AG04449 (cell line): ENCODE measurements at regions not wholly inside any gene's neighbourhood (a gene's known extent, or its start where the extent isn't known, plus 50 kb on each side); places are given as distances from the start of the nearest gene placed in this dataset.

Experiments
- CTCF ChIA-PET: fragments of 350-600 bp; formaldehyde crosslinking; extraction: SDS; loops from one replicate; lab custom pipeline; 2021; ENCODE audit warnings: antibody characterized with exemption; lab: Yijun Ruan, JAX
- POLR2A ChIA-PET: fragments of 400-600, 350-600 bp; formaldehyde crosslinking; extraction: SDS; loops from one replicate; lab custom pipeline; 2020; ENCODE audit warnings: antibody characterized with exemption, inconsistent platforms; lab: Yijun Ruan, JAX
- DNase-seq: peaks from one replicate; pipeline ENCODE4 v3.0.0-alpha.2; 2010; ENCODE audit warnings: low read depth, low spot score
- H3K4me3 ChIP-seq: 2 replicates; pipeline ENCODE4 v1.5.1; 2011; ENCODE audit warnings: low read depth, mild to moderate bottlenecking, control low read depth, low read length
- CTCF ChIP-seq: IDR thresholded peaks from one replicate; pipeline ENCODE4 v1.5.1; 2011; ENCODE audit warnings: mild to moderate bottlenecking, moderate library complexity, low read length, control low read depth, inconsistent platforms; ENCODE audit not compliant: insufficient read depth; ENCODE audit errors: missing control alignments

GRCh38 chr11:38510041-38510440 lies 1912.0 kb upstream of the RAG2 start:
- no peak for DNase-seq
- ChIA-PET CTCF (no interaction called here), POLR2A (no interaction called here)
- no peak overlapping the region for H3K4me3 ChIP-seq
- no peak for TF ChIP-seq CTCF

GRCh38 chr11:38503876-38504275 lies 1905.8 kb upstream of the RAG2 start:
- no peak for TF ChIP-seq CTCF
- ChIA-PET CTCF (no interaction called here), POLR2A (no interaction called here)
- H3K4me3 ChIP-seq = no peak overlapping the region
- DNase-seq = no peak

- POLR2A ChIA-PET = no interaction called here
- no peak for TF ChIP-seq CTCF
- DNase-seq = no peak
- CTCF ChIA-PET = no interaction called here
- no peak overlapping the region for H3K4me3 ChIP-seq
Measured at GRCh38 chr11:38498721-38499120, 1900.7 kb upstream of the RAG2 start.

- TF ChIP-seq CTCF = no peak
Measured at GRCh38 chr11:38491986-38492385, 1894.0 kb upstream of the RAG2 start.

GRCh38 chr11:38481391-38481790 lies 1883.4 kb upstream of the RAG2 start:
- ChIA-PET POLR2A (no interaction called here), CTCF (no interaction called here)
- no peak for TF ChIP-seq CTCF
- H3K4me3 ChIP-seq = no peak overlapping the region
- no peak for DNase-seq

More at GRCh38 chr11:38491986-38492385, 1894.0 kb upstream of the RAG2 start:
- ChIA-PET POLR2A (no interaction called here), CTCF (no interaction called here)
- DNase-seq = no peak
- H3K4me3 ChIP-seq = no peak overlapping the region

- POLR2A ChIA-PET = no interaction called here
- TF ChIP-seq CTCF = no peak
Measured at GRCh38 chr11:38476808-38477575, 1879.0 kb upstream of the RAG2 start.

More at GRCh38 chr11:38476808-38477575, 1879.0 kb upstream of the RAG2 start:
- no peak overlapping the region for H3K4me3 ChIP-seq
- CTCF ChIA-PET = no interaction called here
- no peak for DNase-seq
